ENCODE measurements at regions not wholly inside any gene's neighbourhood (a gene's known extent, or its start where the extent isn't known, plus 50 kb on each side); places are given as distances from the start of the nearest gene placed in this dataset.

- H3K23ac ChIP-seq (ENCODE audit: insufficient read length, low read depth, low read length) = no peak overlapping the region
- no peak overlapping the region for H2BK20ac ChIP-seq (ENCODE audit: low read depth, low read length, poor library complexity, severe bottlenecking)
- H4K8ac ChIP-seq (replicated peaks; ENCODE audit: insufficient read length, low read depth, low read length) = no peak overlapping the region
- no peak overlapping the region for H3K14ac ChIP-seq (ENCODE audit: insufficient read depth, low read length)
- H3K79me1 ChIP-seq (ENCODE audit: insufficient read depth, low read depth, low read length, poor library complexity, severe bottlenecking) = no peaks in the 10 kb centered on the region
- H3K36me3 Mint-ChIP-seq (ENCODE audit: insufficient read depth in 1 of 3, low read depth in 3 of 3) = no peaks in the 10 kb centered on the region
- H3K4me1 Mint-ChIP-seq = no peaks in the 10 kb centered on the region
- no peak overlapping the region for H3K56ac ChIP-seq (ENCODE audit: insufficient read length, low read depth, low read length)
- H3K79me2 ChIP-seq (ENCODE audit: insufficient read depth, low read length) = no peaks in the 10 kb centered on the region
- H4K20me1 ChIP-seq (ENCODE audit: control insufficient read depth, insufficient read depth, insufficient read length) = no peaks in the 10 kb centered on the region
- H3K18ac ChIP-seq (ENCODE audit: insufficient read length, low read depth, low read length) = no peak overlapping the region
- H2BK15ac ChIP-seq (ENCODE audit: low read depth, low read length) = no peak overlapping the region
- H3K4me3 Mint-ChIP-seq = no peak overlapping the region
- WGBS (ENCODE audit: extremely low coverage, insufficient read length, low lambda C conversion rate) = no CpG with 5 or more reads among the region's 2 CpGs
- no peak overlapping the region for H3K9ac ChIP-seq (ENCODE audit: extremely low read depth, insufficient read length, low read length)
- H3K27ac ChIP-seq (ENCODE audit: insufficient read length, low read depth, low read length) = no peak overlapping the region
- H3K23me2 ChIP-seq (ENCODE audit: insufficient read length, low read depth, low read length, poor library complexity, severe bottlenecking) = no peaks in the 10 kb centered on the region
- no peaks in the 10 kb centered on the region for H3K27me3 Mint-ChIP-seq (ENCODE audit: low read depth)
- no peak overlapping the region for H2BK5ac ChIP-seq (ENCODE audit: insufficient read length, low read length)
- H2AFZ ChIP-seq (ENCODE audit: low read length) = no peak overlapping the region
- no peaks in the 10 kb centered on the region for H3K27me3 ChIP-seq (ENCODE audit: insufficient read depth, low read length)
- no peak for TF ChIP-seq CTCF (conservative IDR thresholded peaks at IDR 0.05)
- H3K9me3 Mint-ChIP-seq = no peaks in the 10 kb centered on the region
- no peak overlapping the region for H2AK5ac ChIP-seq (ENCODE audit: insufficient read length, low read length)
- H3K4me2 ChIP-seq (ENCODE audit: insufficient read depth, insufficient read length, low read length) = no peak overlapping the region
- no peaks in the 10 kb centered on the region for H3K4me1 ChIP-seq (ENCODE audit: insufficient read depth, low read length)
- no peak overlapping the region for H4K5ac ChIP-seq (ENCODE audit: insufficient read length, low read depth, low read length)
- H2BK120ac ChIP-seq (ENCODE audit: low read depth, low read length, poor library complexity, severe bottlenecking) = no peak overlapping the region
- H2BK12ac ChIP-seq (ENCODE audit: insufficient read length, low read depth, low read length) = no peak overlapping the region
- no peak overlapping the region for H3K27ac Mint-ChIP-seq
- H4K91ac ChIP-seq (ENCODE audit: insufficient read length, low read depth, low read length) = no peak overlapping the region
- no peak overlapping the region for H3T11ph ChIP-seq (ENCODE audit: low read length)
- no peak for DNase-seq
- H3K9me3 ChIP-seq (ENCODE audit: control insufficient read depth, low read depth, low read length) = no peaks in the 10 kb centered on the region
- no peak overlapping the region for H3K4ac ChIP-seq (ENCODE audit: low read depth, low read length)
Measured at GRCh38 chr7:17168416-17168815, 130.0 kb upstream of the AHR start.
